DND-41 (cell line): ENCODE measurements at regions not wholly inside any gene's neighbourhood (a gene's known extent, or its start where the extent isn't known, plus 50 kb on each side); places are given as distances from the start of the nearest gene placed in this dataset.

Source experiments
- ATAC-seq: fragments of 200-7000 bp; cut with Tn5 transposase; 3 replicates; pipeline ENCODE4 v1.9.1; 2021; ENCODE audit warnings: low read depth; ENCODE audit not compliant: insufficient read depth
- DNase-seq: peaks from one replicate; pipeline ENCODE4 v3.0.0-alpha.2; 2020
- H2AFZ ChIP-seq: 2 replicates; pipeline ENCODE4 v1.6.0; 2012; ENCODE audit warnings: low read depth, low read length
- H3K27ac ChIP-seq: 2 replicates; pipeline ENCODE4 v1.5.1; 2012; ENCODE audit warnings: low read length, inconsistent platforms
- H3K27me3 ChIP-seq: fragments of 200-600 bp; sonication (generic); 2 replicates; pipeline ENCODE4 v1.6.0; 2012; ENCODE audit warnings: low read length, mild to moderate bottlenecking, inconsistent platforms; ENCODE audit not compliant: insufficient read depth, poor library complexity
- H3K36me3 ChIP-seq: 2 replicates; pipeline ENCODE4 v1.5.1; 2012; ENCODE audit warnings: low read length, inconsistent platforms; ENCODE audit not compliant: insufficient read depth
- H3K4me1 ChIP-seq: 2 replicates; pipeline ENCODE4 v1.5.1; 2012; ENCODE audit warnings: mild to moderate bottlenecking, low read length; ENCODE audit not compliant: insufficient read depth
- H3K4me2 ChIP-seq: 2 replicates; pipeline ENCODE4 v1.6.0; 2012; ENCODE audit warnings: mild to moderate bottlenecking, moderate library complexity, low read length, inconsistent platforms; ENCODE audit not compliant: insufficient read depth
- H3K4me3 ChIP-seq, 2 experiments: fragments of 200-600 bp in 1 of 2; shearing (Covaris generic) in 1 of 2; 2 replicates each; pipeline ENCODE4 v1.5.1; 2012 to 2016; ENCODE audit warnings: inconsistent platforms in 2 of 2, low read length in 2 of 2, mild to moderate bottlenecking in 2 of 2, low read depth in 1 of 2, moderate library complexity in 1 of 2
- H3K79me2 ChIP-seq: 2 replicates; pipeline ENCODE4 v1.6.0; 2012; ENCODE audit warnings: low read length, inconsistent platforms; ENCODE audit not compliant: insufficient read depth
- H3K9ac ChIP-seq: 2 replicates; pipeline ENCODE4 v1.6.0; 2012; ENCODE audit warnings: low read depth, mild to moderate bottlenecking, inconsistent platforms, low read length, moderate library complexity
- H3K9me3 ChIP-seq: 2 replicates; pipeline ENCODE4 v1.5.1; 2012; ENCODE audit warnings: low read length, moderate library complexity, mild to moderate bottlenecking, inconsistent platforms; ENCODE audit not compliant: insufficient read depth, severe bottlenecking
- H4K20me1 ChIP-seq: 2 replicates; pipeline ENCODE4 v1.6.0; 2012; ENCODE audit warnings: low read length; ENCODE audit not compliant: insufficient read depth
- CTCF ChIP-seq: IDR thresholded peaks from 2 replicates; pipeline ENCODE4 v1.5.1; 2012; ENCODE audit warnings: borderline replicate concordance, low read length, moderate library complexity, mild to moderate bottlenecking; ENCODE audit not compliant: poor library complexity, severe bottlenecking; ENCODE audit errors: extremely low read depth
- EZH2 ChIP-seq: IDR thresholded peaks from 3 replicates; pipeline ENCODE4 v1.6.1; 2012; ENCODE audit warnings: borderline replicate concordance, low read depth, mild to moderate bottlenecking, moderate library complexity, low read length, inconsistent platforms; ENCODE audit not compliant: severe bottlenecking

GRCh38 chr6:40037271-40037670, 103.0 kb upstream of the MOCS1 start:
- ATAC-seq (no peak), DNase-seq (no peak)
- H3K4me1 ChIP-seq = peaks cover 11% of the 10 kb centered on the region
- no peak overlapping the region for H3K9ac ChIP-seq
- H3K27ac ChIP-seq = no peak overlapping the region
- peaks cover 2% of the 10 kb centered on the region for H3K9me3 ChIP-seq
- H3K27me3 ChIP-seq = no peaks in the 10 kb centered on the region
- H3K4me2 ChIP-seq = no peak overlapping the region
- no peak overlapping the region for H2AFZ ChIP-seq
- H3K79me2 ChIP-seq = no peaks in the 10 kb centered on the region
- no peak overlapping the region for H3K4me3 ChIP-seq
- H3K36me3 ChIP-seq = no peaks in the 10 kb centered on the region
- no peak for TF ChIP-seq EZH2
- TF ChIP-seq CTCF = no peak
- H4K20me1 ChIP-seq = no peaks in the 10 kb centered on the region

- Histone ChIP-seq H3K27ac (no peak overlapping the region), H3K4me2 (no peak overlapping the region), H3K9me3 (peaks cover 2% of the 10 kb centered on the region), H3K9ac (no peak overlapping the region), H3K4me3 (no peak overlapping the region), H3K27me3 (no peaks in the 10 kb centered on the region), H4K20me1 (no peaks in the 10 kb centered on the region), H3K36me3 (no peaks in the 10 kb centered on the region), H3K79me2 (no peaks in the 10 kb centered on the region), H3K4me1 (peaks cover 5% of the 10 kb centered on the region; the same call in 1 of the 2 replicates), H2AFZ (no peak overlapping the region)
- ATAC-seq (no peak), DNase-seq (no peak)
- no peak for TF ChIP-seq EZH2
- no peak for TF ChIP-seq CTCF
Measured at GRCh38 chr6:40036186-40036585, 101.9 kb upstream of the MOCS1 start.

- H3K4me1 ChIP-seq = no peaks in the 10 kb centered on the region
- no peaks in the 10 kb centered on the region for H3K27me3 ChIP-seq
- H3K4me2 ChIP-seq = no peak overlapping the region
- H2AFZ ChIP-seq = no peak overlapping the region
- H3K9me3 ChIP-seq = no peaks in the 10 kb centered on the region
- TF ChIP-seq EZH2 (no peak), CTCF (no peak)
- no peaks in the 10 kb centered on the region for H3K79me2 ChIP-seq
- no peak overlapping the region for H3K27ac ChIP-seq
- DNase-seq (no peak), ATAC-seq (no peak)
- no peaks in the 10 kb centered on the region for H3K36me3 ChIP-seq
- H3K4me3 ChIP-seq = no peak overlapping the region
- no peak overlapping the region for H3K9ac ChIP-seq
- H4K20me1 ChIP-seq = no peaks in the 10 kb centered on the region
Measured at GRCh38 chr6:40028449-40028848, 94.2 kb upstream of the MOCS1 start.

- Histone ChIP-seq H3K4me1 (peaks cover 4% of the 10 kb centered on the region; the same call in 1 of the 2 replicates), H4K20me1 (no peaks in the 10 kb centered on the region), H3K9me3 (no peaks in the 10 kb centered on the region), H2AFZ (no peak overlapping the region), H3K9ac (no peak overlapping the region), H3K27me3 (no peaks in the 10 kb centered on the region), H3K36me3 (no peaks in the 10 kb centered on the region), H3K4me3 (no peak overlapping the region), H3K4me2 (no peak overlapping the region), H3K27ac (no peak overlapping the region), H3K79me2 (no peaks in the 10 kb centered on the region)
- TF ChIP-seq EZH2 (no peak), CTCF (no peak)
- DNase-seq = no peak
- no peak for ATAC-seq
Measured at GRCh38 chr6:40022867-40023266, 88.6 kb upstream of the MOCS1 start.
